Neuronal stem cell (in vitro differentiated cells): ENCODE measurements at regions not wholly inside any gene's neighbourhood (a gene's known extent, or its start where the extent isn't known, plus 50 kb on each side); places are given as distances from the start of the nearest gene placed in this dataset.

Experiments used
- DNase-seq: peaks from one replicate; pipeline ENCODE4 v3.0.0-alpha.2; 2013; ENCODE audit warnings: low spot score
- H2AFZ ChIP-seq: one replicate; pipeline ENCODE4 v1.6.1; 2013; ENCODE audit warnings: mild to moderate bottlenecking, low read length, inconsistent platforms
- H2AK5ac ChIP-seq: 2 replicates; pipeline ENCODE4 v1.6.1; 2013; ENCODE audit warnings: low read depth, mild to moderate bottlenecking, inconsistent platforms, low read length, moderate library complexity, mixed read lengths
- H2BK120ac ChIP-seq: 2 replicates; pipeline ENCODE4 v1.6.1; 2013; ENCODE audit warnings: low read depth, mild to moderate bottlenecking, inconsistent platforms, low read length, moderate library complexity, mixed read lengths
- H2BK12ac ChIP-seq: one replicate; pipeline ENCODE4 v1.6.1; 2013; ENCODE audit warnings: low read length, inconsistent platforms
- H2BK15ac ChIP-seq: 2 replicates; pipeline ENCODE4 v1.6.1; 2013; ENCODE audit warnings: mild to moderate bottlenecking, low read length, inconsistent platforms, mixed read lengths
- H2BK5ac ChIP-seq: one replicate; pipeline ENCODE4 v1.6.1; 2013; ENCODE audit warnings: inconsistent platforms, mild to moderate bottlenecking, low read length, moderate library complexity
- H3K14ac ChIP-seq: one replicate; pipeline ENCODE4 v1.6.1; 2013; ENCODE audit warnings: low read length, inconsistent platforms
- H3K18ac ChIP-seq: 2 replicates; pipeline ENCODE4 v1.6.1; 2013; ENCODE audit warnings: low read length, inconsistent platforms
- H3K23ac ChIP-seq: 2 replicates; pipeline ENCODE4 v1.6.1; 2013; ENCODE audit warnings: low read depth, mild to moderate bottlenecking, mixed read lengths, low read length, inconsistent platforms; ENCODE audit not compliant: poor library complexity
- H3K27ac ChIP-seq: replicated peaks from 3 replicates; pipeline ENCODE4 v1.5.1; 2013; ENCODE audit warnings: low read length, inconsistent platforms
- H3K27me3 ChIP-seq, 3 experiments: 2 replicates each; pipeline ENCODE4 v1.6.1; 2013; ENCODE audit warnings: low read length in 3 of 3, mild to moderate bottlenecking in 2 of 3, inconsistent platforms in 1 of 3, low read depth in 1 of 3, mixed read lengths in 1 of 3, moderate library complexity in 1 of 3; ENCODE audit not compliant: control insufficient read depth in 3 of 3, insufficient read depth in 3 of 3
- H3K36me3 ChIP-seq, 2 donors: replicated peaks in 1 of 2; 2 replicates each; pipeline ENCODE4 v1.6.1; 2013; ENCODE audit warnings: low read length in 2 of 2; ENCODE audit not compliant: control insufficient read depth in 2 of 2, insufficient read depth in 2 of 2
- H3K4ac ChIP-seq: 2 replicates; pipeline ENCODE4 v1.6.1; 2013; ENCODE audit warnings: inconsistent platforms, mild to moderate bottlenecking, low read length, moderate library complexity
- H3K4me1 ChIP-seq, 2 donors: 1 replicate in 1 of 2; 2 replicates in 1 of 2; pipeline ENCODE4 v1.6.1; 2013; ENCODE audit warnings: low read length in 2 of 2, low read depth in 1 of 2; ENCODE audit not compliant: control insufficient read depth in 2 of 2, insufficient read depth in 1 of 2
- H3K4me2 ChIP-seq: one replicate; pipeline ENCODE4 v1.6.1; 2013; ENCODE audit warnings: mild to moderate bottlenecking, low read length, inconsistent platforms; ENCODE audit not compliant: insufficient read depth, poor library complexity, severe bottlenecking
- H3K4me3 ChIP-seq, 2 donors: 2 replicates each; pipeline ENCODE4 v1.5.1; 2013; ENCODE audit warnings: low read length in 2 of 2, mild to moderate bottlenecking in 2 of 2, inconsistent platforms in 1 of 2, moderate library complexity in 1 of 2
- H3K79me1 ChIP-seq: one replicate; pipeline ENCODE4 v1.6.1; 2013; ENCODE audit warnings: low read depth, mild to moderate bottlenecking, inconsistent platforms, low read length, moderate library complexity
- H3K9ac ChIP-seq: one replicate; pipeline ENCODE4 v1.6.1; 2013; ENCODE audit warnings: mild to moderate bottlenecking, low read depth, low read length, inconsistent platforms; ENCODE audit not compliant: poor library complexity
- H3K9me3 ChIP-seq, 2 donors: replicated peaks in 1 of 2; 2 replicates each; pipeline versions ENCODE3 to v1.6.1; 2013; ENCODE audit warnings: low read length in 2 of 2, mild to moderate bottlenecking in 2 of 2, inconsistent platforms in 1 of 2, low read depth in 1 of 2, mixed read lengths in 1 of 2, moderate library complexity in 1 of 2; ENCODE audit not compliant: control insufficient read depth in 2 of 2, insufficient read depth in 1 of 2
- H4K8ac ChIP-seq: one replicate; pipeline ENCODE4 v1.6.1; 2013; ENCODE audit warnings: low read depth, mild to moderate bottlenecking, inconsistent platforms, low read length, moderate library complexity
- H4K91ac ChIP-seq: one replicate; pipeline ENCODE4 v1.6.1; 2013; ENCODE audit warnings: low read length, low read depth, mild to moderate bottlenecking, inconsistent platforms; ENCODE audit not compliant: poor library complexity
- WGBS, 2 donors: extraction: QIAGEN DNeasy Blood & Tissue Kit; methylation state at CpG; one replicate each; pipeline ENCODE4 v1.1.7; 2013; ENCODE audit warnings: missing lambda C conversion rate in 2 of 2, mixed read lengths in 1 of 2; ENCODE audit not compliant: insufficient read length in 2 of 2, insufficient replicate concordance in 1 of 2; ENCODE audit errors: extremely low coverage in 2 of 2; 5-methylcytosine and 5-hydroxymethylcytosine counted together

- H3K27me3 ChIP-seq: peaks cover 0 to 68% (median 0%) of the 10 kb centered on the region in 3 experiments
- no peak for DNase-seq
These were observed 50.6 kb upstream of the ZNF133 start for GRCh38 chr20:18237682-18238081.

More at GRCh38 chr20:18237682-18238081, 50.6 kb upstream of the ZNF133 start:
- Histone ChIP-seq H3K14ac (no peak overlapping the region), H3K4ac (no peak overlapping the region), H3K9ac (no peak overlapping the region), H4K8ac (no peak overlapping the region), H3K36me3 (no peaks in the 10 kb centered on the region), H2AK5ac (no peak overlapping the region), H2BK5ac (no peak overlapping the region), H3K9me3 (peaks cover 0 to 36% of the 10 kb centered on the region in 2 donors), H2BK15ac (no peak overlapping the region), H2BK120ac (no peak overlapping the region), H3K23ac (no peak overlapping the region), H4K91ac (no peak overlapping the region), H2AFZ (no peak overlapping the region), H3K79me1 (no peaks in the 10 kb centered on the region), H2BK12ac (no peak overlapping the region), H3K4me2 (no peak overlapping the region), H3K4me3 (no peak overlapping the region), H3K18ac (no peak overlapping the region), H3K4me1 (no peaks in the 10 kb centered on the region), H3K27ac (no peak overlapping the region)
- WGBS, 2 donors: no CpG with 5 or more reads among the region's 5 CpGs
